Esophagus squamous epithelium (tissue), 5 donors: ENCODE measurements at regions not wholly inside any gene's neighbourhood (a gene's known extent, or its start where the extent isn't known, plus 50 kb on each side); places are given as distances from the start of the nearest gene placed in this dataset.

Experiments
- DNase-seq: peaks from one replicate; lab custom pipeline; 2025; lab: John Stamatoyannopoulos, UW
- H3K27ac ChIP-seq, 4 donors: fragments of 200-600 bp; sonication (generic); one replicate each; pipeline ENCODE4 v1.5.1; 2016 to 2019; ENCODE audit warnings: mild to moderate bottlenecking in 1 of 4
- H3K27me3 ChIP-seq, 4 donors: fragments of 200-600 bp; sonication (generic); 1 replicate in 3 of 4; 2 replicates in 1 of 4; pipeline versions ENCODE4 v1.5.1 to v1.6.0; 2017 to 2021; ENCODE audit warnings: antibody characterized with exemption in 1 of 4
- H3K36me3 ChIP-seq, 3 donors: fragments of 200-600 bp; sonication (generic); one replicate each; pipeline ENCODE4 v1.5.1; 2016 to 2019
- H3K4me1 ChIP-seq, 3 donors: fragments of 200-600 bp; sonication (generic); one replicate each; pipeline ENCODE4 v1.5.1; 2017 to 2019
- H3K4me3 ChIP-seq, 4 donors: fragments of 200-600 bp; sonication (generic); 1 replicate in 3 of 4; 2 replicates in 1 of 4; pipeline ENCODE4 v1.5.1; 2016 to 2019; ENCODE audit warnings: mild to moderate bottlenecking in 2 of 4, moderate library complexity in 1 of 4
- H3K9me3 ChIP-seq, 3 donors: fragments of 200-600 bp; sonication (generic); one replicate each; pipeline ENCODE4 v1.5.1; 2016 to 2019
- CTCF ChIP-seq, 6 experiments: fragments of 450-650 bp in 4 of 6; fragments of 200-600 bp in 2 of 6; sonication (generic) in 2 of 6; IDR thresholded peaks; one replicate each; pipeline ENCODE4 v1.5.1; 2016 to 2019; ENCODE audit warnings: antibody characterized with exemption in 6 of 6, mild to moderate bottlenecking in 4 of 6, moderate library complexity in 4 of 6
- POLR2A ChIP-seq, 4 donors: fragments of 450-650 bp; IDR thresholded peaks; one replicate each; pipeline ENCODE4 v1.6.1; 2017; ENCODE audit warnings: antibody characterized with exemption in 4 of 4, mild to moderate bottlenecking in 4 of 4, moderate library complexity in 3 of 4
- WGBS, 2 donors: methylation state at CpG; one replicate each; pipeline ENCODE4 v1.1.5; 2018; 5-methylcytosine and 5-hydroxymethylcytosine counted together
- intact Hi-C: fragments of 100-400 bp; cut with DNase I; formaldehyde crosslinking; loops from one replicate; pipeline ENCODE4 v1.15.0; 2022
- donor health status: DM: yes; HTN: yes; CAD: no.

GRCh38 chr5:164357395-164358033, 852.1 kb downstream of the MAT2B start:
- no peak overlapping the region for H3K4me3 ChIP-seq
- DNase-seq = no peak
- 78 to 84% methylated on average over 5 of the region's 5 CpGs for WGBS, 2 donors
- H3K27ac ChIP-seq = no peak overlapping the region
- no peaks in the 10 kb centered on the region for H3K27me3 ChIP-seq
- no peaks in the 10 kb centered on the region for H3K9me3 ChIP-seq
- TF ChIP-seq POLR2A (IDR thresholded peaks at IDR 0.05) (no peak), CTCF (IDR thresholded peaks at IDR 0.05) (no peak)
- H3K4me1 ChIP-seq = no peaks in the 10 kb centered on the region
- intact Hi-C loops = no loop called here
- H3K36me3 ChIP-seq = no peaks in the 10 kb centered on the region

GRCh38 chr5:164358531-164359259, 853.3 kb downstream of the MAT2B start:
- no peak for TF ChIP-seq CTCF (IDR thresholded peaks at IDR 0.05)
- TF ChIP-seq POLR2A (IDR thresholded peaks at IDR 0.05) = no peak
- no peak for DNase-seq
- Histone ChIP-seq H3K27ac (no peak overlapping the region), H3K27me3 (no peaks in the 10 kb centered on the region), H3K4me3 (no peak overlapping the region), H3K4me1 (no peaks in the 10 kb centered on the region), H3K9me3 (no peaks in the 10 kb centered on the region), H3K36me3 (no peaks in the 10 kb centered on the region)
- intact Hi-C loops = no loop called here
- WGBS, 2 donors = 63 to 72% methylated on average over 3 of the region's 4 CpGs

- no peaks in the 10 kb centered on the region for H3K27me3 ChIP-seq
- TF ChIP-seq POLR2A (IDR thresholded peaks at IDR 0.05) (no peak), CTCF (IDR thresholded peaks at IDR 0.05) (no peak)
- H3K4me1 ChIP-seq = no peaks in the 10 kb centered on the region
- H3K4me3 ChIP-seq = no peak overlapping the region
- no peaks in the 10 kb centered on the region for H3K36me3 ChIP-seq
- intact Hi-C loops = no loop called here
- H3K27ac ChIP-seq = no peak overlapping the region
- no peaks in the 10 kb centered on the region for H3K9me3 ChIP-seq
- WGBS, 2 donors = 79 to 80% methylated on average over 4 of the region's 4 CpGs
- no peak for DNase-seq
Measured at GRCh38 chr5:164359260-164360255, 854.1 kb downstream of the MAT2B start.

- intact Hi-C loops = no loop called here
- 77% methylated on average over 4 of the region's 4 CpGs for WGBS, 2 donors
- H3K36me3 ChIP-seq = no peaks in the 10 kb centered on the region
- no peaks in the 10 kb centered on the region for H3K9me3 ChIP-seq
- H3K4me3 ChIP-seq = no peak overlapping the region
- DNase-seq = no peak
- no peaks in the 10 kb centered on the region for H3K4me1 ChIP-seq
- TF ChIP-seq CTCF (IDR thresholded peaks at IDR 0.05) (no peak), POLR2A (IDR thresholded peaks at IDR 0.05) (no peak)
- no peaks in the 10 kb centered on the region for H3K27me3 ChIP-seq
- no peak overlapping the region for H3K27ac ChIP-seq
Measured at GRCh38 chr5:164360589-164360988, 855.2 kb downstream of the MAT2B start.
